Common myeloid progenitor, CD34-positive (primary cell): ENCODE measurements at regions not wholly inside any gene's neighbourhood (a gene's known extent, or its start where the extent isn't known, plus 50 kb on each side); places are given as distances from the start of the nearest gene placed in this dataset.
"Not testable (repeated sequence)": the region's sequence is repeated elsewhere in the genome, so short reads cannot be mapped to it uniquely, and the experiment has no call there.

Source experiments
- CTCF ChIA-PET: fragments of 350-600 bp; sonication (Branson Sonifier 250); formaldehyde crosslinking; loops from one replicate; lab custom pipeline; 2021; ENCODE audit warnings: antibody characterized with exemption; lab: Charles Lee
- POLR2A ChIA-PET: fragments of 350-600 bp; sonication (Branson Sonifier 250); formaldehyde crosslinking; loops from one replicate; lab custom pipeline; 2021; ENCODE audit warnings: antibody characterized with exemption; lab: Charles Lee
- DNase-seq, 3 donors: peaks; one replicate each; pipeline versions ENCODE4 v3.0.0 to v3.0.0-alpha.2; 2013
- H3K27ac ChIP-seq, 2 experiments: 1 replicate in 1 of 2; 2 replicates in 1 of 2; pipeline ENCODE4 v1.7.0; 2013; ENCODE audit warnings: inconsistent platforms in 2 of 2, low read length in 2 of 2, mild to moderate bottlenecking in 2 of 2, low read depth in 1 of 2, moderate library complexity in 1 of 2; ENCODE audit not compliant: severe bottlenecking in 2 of 2, insufficient read depth in 1 of 2, poor library complexity in 1 of 2
- H3K27me3 ChIP-seq, 5 experiments: replicated peaks in 2 of 5; 1 replicate in 3 of 5; 2 replicates in 2 of 5; pipeline versions ENCODE4 v1.6.1 to v1.7.0; 2013; ENCODE audit warnings: low read length in 4 of 5, mild to moderate bottlenecking in 2 of 5, moderate library complexity in 2 of 5, inconsistent platforms in 1 of 5; ENCODE audit not compliant: insufficient read depth in 5 of 5, control insufficient read depth in 4 of 5
- H3K36me3 ChIP-seq, 4 experiments: 1 replicate in 2 of 4; 2 replicates in 2 of 4; pipeline versions ENCODE4 v1.6.1 to v1.7.0; 2013; ENCODE audit warnings: low read length in 3 of 4, control low read depth in 1 of 4, mild to moderate bottlenecking in 1 of 4; ENCODE audit not compliant: control insufficient read depth in 4 of 4, insufficient read depth in 4 of 4
- H3K4me1 ChIP-seq, 4 experiments: 1 replicate in 3 of 4; 2 replicates in 1 of 4; pipeline versions ENCODE4 v1.6.1 to v1.7.1; 2013; ENCODE audit warnings: low read length in 3 of 4, mild to moderate bottlenecking in 3 of 4, control low read depth in 1 of 4, inconsistent platforms in 1 of 4, moderate library complexity in 1 of 4; ENCODE audit not compliant: control insufficient read depth in 4 of 4, insufficient read depth in 4 of 4; ENCODE audit errors: control extremely low read depth in 1 of 4
- H3K4me3 ChIP-seq, 7 experiments: 1 replicate in 4 of 7; 2 replicates in 3 of 7; pipeline versions ENCODE4 v1.5.1 to v1.7.0; 2013; ENCODE audit warnings: mild to moderate bottlenecking in 7 of 7, low read length in 6 of 7, moderate library complexity in 6 of 7, inconsistent platforms in 2 of 7, low read depth in 2 of 7, control low read depth in 1 of 7; ENCODE audit not compliant: insufficient read depth in 4 of 7, control insufficient read depth in 1 of 7; ENCODE audit errors: extremely low read depth in 1 of 7
- H3K9me3 ChIP-seq, 5 experiments: 1 replicate in 4 of 5; 2 replicates in 1 of 5; pipeline versions ENCODE4 v1.6.1 to v1.7.1; 2013; ENCODE audit warnings: low read length in 4 of 5, mild to moderate bottlenecking in 2 of 5, inconsistent platforms in 1 of 5, low read depth in 1 of 5, moderate library complexity in 1 of 5; ENCODE audit not compliant: control insufficient read depth in 4 of 5, insufficient read depth in 2 of 5; ENCODE audit errors: control extremely low read depth in 1 of 5
- WGBS: methylation state at CpG from one replicate; pipeline ENCODE4 v1.1.5; 2013; ENCODE audit not compliant: insufficient coverage; 5-methylcytosine and 5-hydroxymethylcytosine counted together

DNA sequence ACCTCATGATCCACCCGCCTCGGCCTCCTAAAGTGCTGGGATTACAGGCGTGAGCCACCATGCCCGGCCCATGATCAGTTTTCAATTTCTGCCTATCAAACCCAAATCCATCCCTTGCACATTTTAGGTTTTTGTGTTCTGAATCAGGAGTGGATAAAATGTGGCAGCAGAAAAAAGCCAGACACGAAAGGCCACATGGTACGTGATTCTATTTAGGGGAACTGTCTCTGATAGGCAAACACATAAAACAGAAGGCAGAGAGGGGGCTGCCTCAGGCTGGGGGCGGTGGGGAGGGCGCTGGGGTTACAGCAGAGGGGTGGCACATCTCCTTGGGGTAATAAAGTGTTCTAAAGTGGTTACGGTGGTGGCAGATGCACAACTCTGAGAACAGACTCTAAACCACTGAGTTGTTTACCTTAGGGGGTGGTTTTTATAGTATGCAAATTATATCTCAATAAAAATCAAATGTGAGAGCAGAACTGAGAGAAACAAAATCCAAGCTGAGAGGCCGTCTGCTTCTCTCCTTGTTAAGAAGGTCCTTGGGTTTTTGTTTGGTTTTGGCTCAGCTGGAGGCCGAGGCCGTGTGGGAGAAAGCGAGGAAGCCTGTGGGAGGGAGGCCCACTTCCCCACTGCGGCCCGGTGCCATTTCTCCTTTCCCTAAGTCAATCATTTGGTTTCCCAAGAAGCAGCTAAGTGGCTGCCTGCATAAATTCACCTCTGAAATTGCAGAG is 78.0 kb downstream of the SOWAHC start:
- WGBS, result 79% methylated on average over 5 of the region's 15 CpGs
- no peaks in the 10 kb centered on the region for H3K4me1 ChIP-seq
- no peaks in the 10 kb centered on the region for H3K9me3 ChIP-seq
- H3K27ac ChIP-seq, result no peak overlapping the region
- no peaks in the 10 kb centered on the region for H3K36me3 ChIP-seq
- CTCF ChIA-PET, result no interaction called here
- POLR2A ChIA-PET, result no interaction called here
- H3K4me3 ChIP-seq, result no peak overlapping the region
- no peak for DNase-seq
- H3K27me3 ChIP-seq, result no peaks in the 10 kb centered on the region

- H3K4me1 ChIP-seq, CTCF ChIA-PET, H3K9me3 ChIP-seq, DNase-seq, H3K27ac ChIP-seq, POLR2A ChIA-PET, H3K4me3 ChIP-seq, H3K27me3 ChIP-seq, H3K36me3 ChIP-seq: not testable (repeated sequence)
- WGBS, result 75% methylated on average over 9 of the region's 9 CpGs
Observed at GRCh38 chr2:109692831-109693230, 78.7 kb downstream of the SOWAHC start.

GRCh38 chr2:109693292-109693691 is 79.1 kb downstream of the SOWAHC start:
- H3K4me3 ChIP-seq, H3K27ac ChIP-seq, H3K9me3 ChIP-seq, H3K36me3 ChIP-seq, H3K27me3 ChIP-seq, H3K4me1 ChIP-seq, POLR2A ChIA-PET, CTCF ChIA-PET, DNase-seq: not testable (repeated sequence)
- 93% methylated on average over 4 of the region's 8 CpGs for WGBS

- ChIA-PET CTCF (no interaction called here), POLR2A (interaction anchor here (0.7 kb wide), 1 partner anchor 896 kb away, joined by 7 read pairs; no protein-coding TSS in a partner anchor)
- no peak for DNase-seq
- no peak overlapping the region for H3K27ac ChIP-seq
- H3K36me3 ChIP-seq, result no peaks in the 10 kb centered on the region
- H3K4me1 ChIP-seq, result no peaks in the 10 kb centered on the region
- no peak overlapping the region for H3K4me3 ChIP-seq
- WGBS, result 100% methylated on average over 1 of the region's 2 CpGs
- H3K9me3 ChIP-seq, result no peaks in the 10 kb centered on the region
- no peaks in the 10 kb centered on the region for H3K27me3 ChIP-seq
Observed at GRCh38 chr2:109694190-109694589, 80.0 kb downstream of the SOWAHC start.

GRCh38 chr2:109695290-109695689 is 81.1 kb downstream of the SOWAHC start:
- H3K27ac ChIP-seq, result no peak overlapping the region
- ChIA-PET POLR2A (no interaction called here), CTCF (no interaction called here)
- no peak for DNase-seq
- H3K27me3 ChIP-seq, result peaks cover 0 to 2% (median 0%) of the 10 kb centered on the region in 5 experiments
- no peaks in the 10 kb centered on the region for H3K4me1 ChIP-seq
- no peaks in the 10 kb centered on the region for H3K9me3 ChIP-seq
- H3K4me3 ChIP-seq, result no peak overlapping the region
- H3K36me3 ChIP-seq, result no peaks in the 10 kb centered on the region
- 100% methylated on average over 1 of the region's 2 CpGs for WGBS

DNA sequence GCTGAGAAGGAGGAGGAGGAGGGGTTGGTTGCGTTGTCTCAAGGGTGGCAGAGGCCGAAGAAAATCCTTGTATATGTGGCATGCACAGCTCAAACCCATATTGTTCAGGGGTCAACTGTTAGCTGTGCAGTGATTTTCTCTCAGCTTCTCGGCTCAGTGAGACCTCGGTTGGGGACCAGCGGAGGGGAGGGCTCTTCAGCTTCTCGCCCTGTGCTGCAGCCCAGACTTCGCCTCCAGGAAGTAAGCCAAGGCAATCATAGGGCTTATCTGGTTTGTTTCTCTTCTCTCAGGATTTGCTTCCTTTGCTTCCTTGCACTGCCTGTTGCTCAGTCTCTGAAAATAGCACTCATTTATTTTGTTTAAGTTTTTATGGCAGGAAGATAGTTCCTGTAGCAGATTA is 85.5 kb downstream of the SOWAHC start:
- ChIA-PET POLR2A (no interaction called here), CTCF (no interaction called here)
- Histone ChIP-seq H3K36me3 (no peaks in the 10 kb centered on the region), H3K4me3 (no peak overlapping the region), H3K4me1 (no peaks in the 10 kb centered on the region), H3K27ac (no peak overlapping the region), H3K9me3 (no peaks in the 10 kb centered on the region), H3K27me3 (peaks cover 0 to 4% (median 2%) of the 10 kb centered on the region in 5 experiments)
- 85% methylated on average over 5 of the region's 7 CpGs for WGBS
- no peak for DNase-seq

DNA sequence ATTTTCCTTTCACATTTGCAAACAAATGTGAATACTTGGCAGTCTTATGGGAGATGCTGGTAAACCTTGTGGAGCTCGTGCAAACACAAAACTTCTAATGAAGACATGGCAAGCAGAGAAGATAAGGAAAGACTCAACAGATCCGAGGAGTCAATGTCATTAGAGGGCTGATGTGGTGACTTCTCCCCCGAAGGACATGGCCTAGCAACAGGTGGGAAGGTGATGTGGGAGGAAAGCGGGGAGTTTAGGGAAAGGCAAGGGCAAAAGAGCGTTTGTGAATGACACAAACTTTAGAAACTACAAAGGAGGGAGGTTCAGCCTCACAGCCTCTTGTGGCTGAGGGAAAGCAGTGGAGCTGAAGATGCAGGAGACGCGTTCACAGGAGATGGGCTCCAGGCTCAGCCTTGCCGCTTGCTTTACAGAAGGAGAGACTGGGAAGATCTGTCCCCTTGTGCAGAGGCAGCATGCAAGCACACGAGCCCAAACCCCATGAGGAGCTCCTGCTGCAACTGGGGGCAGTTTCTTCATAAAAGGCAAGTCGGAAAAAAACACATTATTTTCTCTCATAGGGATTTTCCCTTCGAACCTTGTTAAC is 86.6 kb downstream of the SOWAHC start:
- Histone ChIP-seq H3K27ac (no peak overlapping the region), H3K36me3 (no peaks in the 10 kb centered on the region), H3K4me3 (no peak overlapping the region), H3K9me3 (no peaks in the 10 kb centered on the region), H3K4me1 (no peaks in the 10 kb centered on the region), H3K27me3 (peaks cover 0 to 4% (median 2%) of the 10 kb centered on the region in 5 experiments)
- WGBS, result 89% methylated on average over 9 of the region's 11 CpGs
- ChIA-PET POLR2A (no interaction called here), CTCF (no interaction called here)
- no peak for DNase-seq
